K562 (cell line): ENCODE measurements at regions not wholly inside any gene's neighbourhood (a gene's known extent, or its start where the extent isn't known, plus 50 kb on each side); places are given as distances from the start of the nearest gene placed in this dataset.

Experiments
- POLR2AphosphoS2 ChIP-seq: IDR thresholded peaks from 2 replicates; pipeline ENCODE4 v1.6.1; 2012; ENCODE audit warnings: low read length, improper control_type of control experiment
- ZNF699 ChIP-seq: fragments of 250-450 bp; sonication (Bioruptor Pico); IDR thresholded peaks from 2 replicates; pipeline ENCODE4 v1.8.0; 2021; ENCODE audit warnings: mild to moderate bottlenecking, moderate library complexity; ENCODE audit not compliant: insufficient replicate concordance
- ZSCAN29 ChIP-seq: fragments of 450-650 bp; IDR thresholded peaks from 2 replicates; pipeline ENCODE4 v1.6.1; 2017
- TF ChIP-seq, protein P1 (sequence below), 2 experiments: fragments of 450-650 bp; formaldehyde crosslinking in 1 of 2; IDR thresholded peaks; 2 replicates each; pipeline versions ENCODE4 v1.4.0 to v1.6.1; 2014 to 2020; ENCODE audit warnings: mild to moderate bottlenecking in 2 of 2, borderline replicate concordance in 1 of 2, low read depth in 1 of 2

DNA sequence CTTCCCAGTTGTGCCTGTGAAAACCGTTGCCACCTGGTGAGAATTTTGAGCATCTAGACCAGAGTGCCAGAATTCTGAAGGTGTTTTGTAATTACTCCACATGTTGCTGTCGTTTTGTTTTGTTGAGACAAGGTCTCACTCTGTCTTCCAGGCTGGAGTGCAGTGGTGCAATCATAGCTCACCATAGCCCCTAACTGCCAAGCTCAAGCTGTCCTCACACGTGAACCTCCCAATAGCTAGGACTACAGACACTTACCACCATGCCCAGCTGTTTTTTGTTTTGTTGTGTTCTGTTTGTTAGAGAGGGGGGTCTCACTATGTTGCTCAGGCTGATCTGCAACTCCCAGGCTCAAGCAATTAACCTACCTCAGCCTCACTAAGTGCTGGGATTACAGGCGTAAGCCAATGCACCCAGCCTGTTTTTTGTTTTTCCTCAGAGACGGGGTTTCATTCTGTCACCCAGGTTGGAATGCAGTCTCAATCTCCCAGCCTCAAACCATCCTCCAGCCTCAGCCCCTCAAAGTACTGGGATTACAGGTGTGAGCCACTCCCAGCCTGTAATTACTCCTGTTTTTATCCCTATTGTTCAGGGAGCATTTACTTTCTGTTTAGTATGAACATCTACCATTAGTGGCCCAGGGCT is 121.1 kb upstream of the DMRT1 start (continued):
- TF ChIP-seq, protein P1, sequence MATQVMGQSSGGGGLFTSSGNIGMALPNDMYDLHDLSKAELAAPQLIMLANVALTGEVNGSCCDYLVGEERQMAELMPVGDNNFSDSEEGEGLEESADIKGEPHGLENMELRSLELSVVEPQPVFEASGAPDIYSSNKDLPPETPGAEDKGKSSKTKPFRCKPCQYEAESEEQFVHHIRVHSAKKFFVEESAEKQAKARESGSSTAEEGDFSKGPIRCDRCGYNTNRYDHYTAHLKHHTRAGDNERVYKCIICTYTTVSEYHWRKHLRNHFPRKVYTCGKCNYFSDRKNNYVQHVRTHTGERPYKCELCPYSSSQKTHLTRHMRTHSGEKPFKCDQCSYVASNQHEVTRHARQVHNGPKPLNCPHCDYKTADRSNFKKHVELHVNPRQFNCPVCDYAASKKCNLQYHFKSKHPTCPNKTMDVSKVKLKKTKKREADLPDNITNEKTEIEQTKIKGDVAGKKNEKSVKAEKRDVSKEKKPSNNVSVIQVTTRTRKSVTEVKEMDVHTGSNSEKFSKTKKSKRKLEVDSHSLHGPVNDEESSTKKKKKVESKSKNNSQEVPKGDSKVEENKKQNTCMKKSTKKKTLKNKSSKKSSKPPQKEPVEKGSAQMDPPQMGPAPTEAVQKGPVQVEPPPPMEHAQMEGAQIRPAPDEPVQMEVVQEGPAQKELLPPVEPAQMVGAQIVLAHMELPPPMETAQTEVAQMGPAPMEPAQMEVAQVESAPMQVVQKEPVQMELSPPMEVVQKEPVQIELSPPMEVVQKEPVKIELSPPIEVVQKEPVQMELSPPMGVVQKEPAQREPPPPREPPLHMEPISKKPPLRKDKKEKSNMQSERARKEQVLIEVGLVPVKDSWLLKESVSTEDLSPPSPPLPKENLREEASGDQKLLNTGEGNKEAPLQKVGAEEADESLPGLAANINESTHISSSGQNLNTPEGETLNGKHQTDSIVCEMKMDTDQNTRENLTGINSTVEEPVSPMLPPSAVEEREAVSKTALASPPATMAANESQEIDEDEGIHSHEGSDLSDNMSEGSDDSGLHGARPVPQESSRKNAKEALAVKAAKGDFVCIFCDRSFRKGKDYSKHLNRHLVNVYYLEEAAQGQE (IDR thresholded peaks at IDR 0.05; ENCODE audit: borderline replicate concordance): no peak
- TF ChIP-seq, protein P1 (CRISPR knock-in tag; IDR thresholded peaks at IDR 0.05; ENCODE audit: low read depth): no peak
- TF ChIP-seq ZSCAN29: no peak
- no peak for TF ChIP-seq ZNF699
- TF ChIP-seq POLR2AphosphoS2: no peak
- TF ChIP-seq, all 486 proteins: peak for 0
